ENCODE measurements at regions not wholly inside any gene's neighbourhood (a gene's known extent, or its start where the extent isn't known, plus 50 kb on each side); places are given as distances from the start of the nearest gene placed in this dataset.

DNA sequence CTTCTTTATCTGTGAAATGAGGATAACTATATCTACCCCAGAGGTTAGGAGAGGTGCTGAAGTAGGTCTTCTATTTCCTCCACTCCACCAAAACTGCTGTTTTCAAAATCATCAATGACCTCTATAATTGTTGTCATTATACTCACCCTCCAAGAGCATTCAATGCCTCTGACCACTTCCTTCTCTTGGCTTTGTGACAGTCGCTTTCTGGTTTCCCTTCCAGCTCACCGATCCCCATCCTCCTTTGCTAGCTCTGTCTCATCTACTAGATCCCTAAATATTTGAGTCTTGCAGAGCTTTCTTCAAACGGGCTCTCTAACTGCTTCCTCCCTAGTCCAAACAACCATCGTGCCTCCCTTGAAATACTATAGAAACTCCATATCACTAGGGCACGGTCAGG lies 153.5 kb downstream of the RPLP1 start:
- no peaks in the 10 kb centered on the region for H3K4me1 ChIP-seq (ENCODE audit: control insufficient read depth in 1 of 2, insufficient read depth in 2 of 2, low read depth in 1 of 2, low read length in 1 of 2)
- no peaks in the 10 kb centered on the region for H3K36me3 ChIP-seq (replicated peaks in 1 of 2; ENCODE audit: control insufficient read depth in 1 of 2, insufficient read depth in 2 of 2, low read length in 1 of 2)
- H2AFZ ChIP-seq (ENCODE audit: low read depth), result no peak overlapping the region
- DNase-seq, result no peak
- H4K20me1 ChIP-seq (ENCODE audit: insufficient read depth), result no peaks in the 10 kb centered on the region
- no peak overlapping the region for H3K4me2 ChIP-seq
- no peaks in the 10 kb centered on the region for H3F3A ChIP-seq (replicated peaks; ENCODE audit: insufficient read depth)
- ChIA-PET POLR2A (no interaction called here), CTCF (no interaction called here)
- TF ChIP-seq RCOR1 (IDR thresholded peaks at IDR 0.05; ENCODE audit: low read length), result no peak
- TF ChIP-seq, protein P1, sequence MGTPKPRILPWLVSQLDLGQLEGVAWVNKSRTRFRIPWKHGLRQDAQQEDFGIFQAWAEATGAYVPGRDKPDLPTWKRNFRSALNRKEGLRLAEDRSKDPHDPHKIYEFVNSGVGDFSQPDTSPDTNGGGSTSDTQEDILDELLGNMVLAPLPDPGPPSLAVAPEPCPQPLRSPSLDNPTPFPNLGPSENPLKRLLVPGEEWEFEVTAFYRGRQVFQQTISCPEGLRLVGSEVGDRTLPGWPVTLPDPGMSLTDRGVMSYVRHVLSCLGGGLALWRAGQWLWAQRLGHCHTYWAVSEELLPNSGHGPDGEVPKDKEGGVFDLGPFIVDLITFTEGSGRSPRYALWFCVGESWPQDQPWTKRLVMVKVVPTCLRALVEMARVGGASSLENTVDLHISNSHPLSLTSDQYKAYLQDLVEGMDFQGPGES (IDR thresholded peaks at IDR 0.05; ENCODE audit: low read depth, low read length), result no peak
- TF ChIP-seq FOXM1 (IDR thresholded peaks at IDR 0.05; ENCODE audit: low read depth), result no peak
- no peaks in the 10 kb centered on the region for H3K9me3 ChIP-seq
- no peaks in the 10 kb centered on the region for H3K27me3 ChIP-seq (ENCODE audit: insufficient read depth)
- H3K79me2 ChIP-seq (ENCODE audit: insufficient read depth), result no peaks in the 10 kb centered on the region
- WGBS (ENCODE audit: low lambda C conversion rate), result 61% methylated on average over 5 of the region's 5 CpGs
- no peak overlapping the region for H3K27ac ChIP-seq (ENCODE audit: low read depth in 2 of 2, low read length in 1 of 2)
- no peak overlapping the region for H3K9ac ChIP-seq
- H3K9me2 ChIP-seq, result no peaks in the 10 kb centered on the region
- no peak overlapping the region for H3K4me3 ChIP-seq (ENCODE audit: low read depth in 2 of 2, low read length in 1 of 2)

- TF ChIP-seq NRF1 (IDR thresholded peaks at IDR 0.05; ENCODE audit: low read depth, low read length) (no peak), SMC3 (IDR thresholded peaks at IDR 0.05; ENCODE audit: low read depth, low read length) (no peak), FOXJ3 (CRISPR knock-in tag; IDR thresholded peaks at IDR 0.05) (no peak), MEF2A (IDR thresholded peaks at IDR 0.05; ENCODE audit: borderline replicate concordance, low read depth) (no peak), MXI1 (IDR thresholded peaks at IDR 0.05; ENCODE audit: low read depth, low read length) (no peak), RAD21 (IDR thresholded peaks at IDR 0.05; ENCODE audit: low read length) (no peak), RFX5 (IDR thresholded peaks at IDR 0.05; ENCODE audit: low read length) (no peak), JUND (IDR thresholded peaks at IDR 0.05) (no peak), REST (IDR thresholded peaks at IDR 0.05; ENCODE audit: low read depth, low read length) (no peak), TEAD4 (IDR thresholded peaks at IDR 0.05; ENCODE audit: borderline replicate concordance, insufficient read depth) (no peak)
- TF ChIP-seq, protein P2, sequence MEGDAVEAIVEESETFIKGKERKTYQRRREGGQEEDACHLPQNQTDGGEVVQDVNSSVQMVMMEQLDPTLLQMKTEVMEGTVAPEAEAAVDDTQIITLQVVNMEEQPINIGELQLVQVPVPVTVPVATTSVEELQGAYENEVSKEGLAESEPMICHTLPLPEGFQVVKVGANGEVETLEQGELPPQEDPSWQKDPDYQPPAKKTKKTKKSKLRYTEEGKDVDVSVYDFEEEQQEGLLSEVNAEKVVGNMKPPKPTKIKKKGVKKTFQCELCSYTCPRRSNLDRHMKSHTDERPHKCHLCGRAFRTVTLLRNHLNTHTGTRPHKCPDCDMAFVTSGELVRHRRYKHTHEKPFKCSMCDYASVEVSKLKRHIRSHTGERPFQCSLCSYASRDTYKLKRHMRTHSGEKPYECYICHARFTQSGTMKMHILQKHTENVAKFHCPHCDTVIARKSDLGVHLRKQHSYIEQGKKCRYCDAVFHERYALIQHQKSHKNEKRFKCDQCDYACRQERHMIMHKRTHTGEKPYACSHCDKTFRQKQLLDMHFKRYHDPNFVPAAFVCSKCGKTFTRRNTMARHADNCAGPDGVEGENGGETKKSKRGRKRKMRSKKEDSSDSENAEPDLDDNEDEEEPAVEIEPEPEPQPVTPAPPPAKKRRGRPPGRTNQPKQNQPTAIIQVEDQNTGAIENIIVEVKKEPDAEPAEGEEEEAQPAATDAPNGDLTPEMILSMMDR (IDR thresholded peaks at IDR 0.05), result no peak
- TF ChIP-seq, protein P3, sequence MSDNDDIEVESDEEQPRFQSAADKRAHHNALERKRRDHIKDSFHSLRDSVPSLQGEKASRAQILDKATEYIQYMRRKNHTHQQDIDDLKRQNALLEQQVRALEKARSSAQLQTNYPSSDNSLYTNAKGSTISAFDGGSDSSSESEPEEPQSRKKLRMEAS (IDR thresholded peaks at IDR 0.05; ENCODE audit: low read depth), result no peak
Observed at GRCh38 chr15:69606921-69607500, 154.4 kb downstream of the RPLP1 start.

More at GRCh38 chr15:69606921-69607500, 154.4 kb downstream of the RPLP1 start:
- H2AFZ ChIP-seq (ENCODE audit: low read depth), result no peak overlapping the region
- no peaks in the 10 kb centered on the region for H4K20me1 ChIP-seq (ENCODE audit: insufficient read depth)
- ChIA-PET CTCF (no interaction called here), POLR2A (no interaction called here)
- no peaks in the 10 kb centered on the region for H3K27me3 ChIP-seq (ENCODE audit: insufficient read depth)
- H3F3A ChIP-seq (replicated peaks; ENCODE audit: insufficient read depth), result no peaks in the 10 kb centered on the region
- H3K4me2 ChIP-seq, result no peak overlapping the region
- DNase-seq, result no peak
- H3K79me2 ChIP-seq (ENCODE audit: insufficient read depth), result no peaks in the 10 kb centered on the region
- WGBS (ENCODE audit: low lambda C conversion rate), result 60% methylated on average over 9 of the region's 11 CpGs
- no peaks in the 10 kb centered on the region for H3K9me3 ChIP-seq
- no peak overlapping the region for H3K9ac ChIP-seq
- H3K9me2 ChIP-seq, result no peaks in the 10 kb centered on the region
- no peak overlapping the region for H3K27ac ChIP-seq (ENCODE audit: low read depth in 2 of 2, low read length in 1 of 2)
- H3K4me1 ChIP-seq (ENCODE audit: control insufficient read depth in 1 of 2, insufficient read depth in 2 of 2, low read depth in 1 of 2, low read length in 1 of 2), result no peaks in the 10 kb centered on the region
- no peak overlapping the region for H3K4me3 ChIP-seq (ENCODE audit: low read depth in 2 of 2, low read length in 1 of 2)
- H3K36me3 ChIP-seq (replicated peaks in 1 of 2; ENCODE audit: control insufficient read depth in 1 of 2, insufficient read depth in 2 of 2, low read length in 1 of 2), result no peaks in the 10 kb centered on the region

All from SK-N-SH (cell line).